IPS-18a (cell line): ENCODE measurements at regions not wholly inside any gene's neighbourhood (a gene's known extent, or its start where the extent isn't known, plus 50 kb on each side); places are given as distances from the start of the nearest gene placed in this dataset.

Experiments
- H3K27ac ChIP-seq: one replicate; pipeline ENCODE4 v1.5.1; 2013; ENCODE audit warnings: low read length
- H3K27me3 ChIP-seq: one replicate; pipeline ENCODE4 v1.6.1; 2013; ENCODE audit warnings: mild to moderate bottlenecking, low read length; ENCODE audit not compliant: control insufficient read depth, insufficient read depth
- H3K36me3 ChIP-seq: one replicate; pipeline ENCODE4 v1.6.1; 2013; ENCODE audit warnings: low read depth, low read length; ENCODE audit not compliant: control insufficient read depth
- H3K4me1 ChIP-seq: one replicate; pipeline ENCODE4 v1.6.1; 2013; ENCODE audit warnings: low read depth, low read length; ENCODE audit not compliant: control insufficient read depth
- H3K4me3 ChIP-seq: one replicate; pipeline ENCODE4 v1.5.1; 2013; ENCODE audit warnings: low read length
- H3K9ac ChIP-seq: one replicate; pipeline ENCODE4 v1.6.1; 2013; ENCODE audit warnings: mild to moderate bottlenecking, low read length, moderate library complexity
- H3K9me3 ChIP-seq: one replicate; pipeline ENCODE4 v1.6.1; 2013; ENCODE audit warnings: low read depth, low read length; ENCODE audit not compliant: control insufficient read depth

DNA sequence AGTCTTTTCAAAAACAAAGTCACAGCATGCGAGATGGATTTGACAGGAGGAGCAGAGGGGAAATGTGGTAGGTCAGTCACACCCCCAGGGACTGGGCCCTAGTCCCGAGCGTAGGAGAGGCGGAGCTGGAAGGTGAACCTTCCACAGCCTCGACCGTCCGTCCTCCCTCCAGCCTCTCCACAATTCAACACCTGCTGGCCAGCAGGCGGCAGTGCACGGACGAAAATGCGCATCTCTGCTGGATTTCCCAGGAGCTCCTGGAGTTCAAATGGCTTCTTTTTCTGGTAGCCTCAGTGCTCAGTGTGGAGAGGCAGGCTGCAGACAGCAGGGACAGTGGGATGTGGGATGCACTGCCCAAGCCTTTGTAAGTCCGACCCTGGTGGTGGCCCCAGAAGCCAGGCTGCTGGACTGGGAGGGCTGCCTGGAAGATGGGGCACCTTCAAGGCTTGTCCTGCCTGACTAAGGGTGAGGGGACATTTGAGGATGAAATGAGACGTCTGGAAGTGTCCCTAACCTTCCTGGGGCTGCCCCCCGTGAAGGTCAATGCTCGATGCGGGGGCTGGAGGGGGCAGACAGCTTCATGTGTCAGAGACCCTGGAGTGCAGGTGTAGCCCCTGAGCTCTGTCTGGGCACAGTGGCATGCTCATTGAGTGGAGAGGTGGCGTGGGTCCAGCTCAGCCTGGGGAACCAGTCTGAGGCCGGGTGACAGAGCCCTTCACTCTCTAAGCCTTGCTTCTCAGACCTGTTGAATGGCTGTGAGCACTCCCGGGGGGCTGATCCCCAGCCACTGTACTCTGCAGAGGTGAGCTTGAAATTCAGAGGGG is 189.5 kb downstream of the TFCP2L1 start:
- Histone ChIP-seq H3K9ac (no peak overlapping the region), H3K4me3 (no peak overlapping the region), H3K27ac (no peak overlapping the region), H3K4me1 (no peaks in the 10 kb centered on the region), H3K36me3 (no peaks in the 10 kb centered on the region), H3K27me3 (no peaks in the 10 kb centered on the region), H3K9me3 (no peaks in the 10 kb centered on the region)

DNA sequence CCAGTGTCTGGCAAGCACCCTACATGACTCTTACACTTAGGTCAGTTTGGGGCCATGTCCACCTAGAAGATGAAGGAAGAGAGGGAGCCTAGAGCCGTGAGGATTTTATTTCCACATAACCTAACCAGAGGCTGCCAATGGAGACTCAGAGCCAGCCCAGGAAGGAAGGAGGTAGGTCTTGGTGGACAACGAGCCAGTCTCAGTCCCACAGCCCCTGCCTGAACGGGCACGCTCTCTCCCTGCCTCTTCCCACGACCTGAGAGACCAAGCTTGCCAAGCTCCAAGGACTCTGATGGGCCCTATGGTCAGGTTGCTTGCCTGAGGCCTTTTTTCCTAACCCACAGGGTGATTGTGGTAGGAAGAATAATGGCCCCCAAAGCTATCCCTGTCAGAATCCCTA is 188.4 kb downstream of the TFCP2L1 start:
- H3K9ac ChIP-seq, result no peak overlapping the region
- H3K27ac ChIP-seq, result no peak overlapping the region
- no peaks in the 10 kb centered on the region for H3K9me3 ChIP-seq
- H3K27me3 ChIP-seq, result no peaks in the 10 kb centered on the region
- H3K36me3 ChIP-seq, result no peaks in the 10 kb centered on the region
- no peaks in the 10 kb centered on the region for H3K4me1 ChIP-seq
- H3K4me3 ChIP-seq, result no peak overlapping the region

DNA sequence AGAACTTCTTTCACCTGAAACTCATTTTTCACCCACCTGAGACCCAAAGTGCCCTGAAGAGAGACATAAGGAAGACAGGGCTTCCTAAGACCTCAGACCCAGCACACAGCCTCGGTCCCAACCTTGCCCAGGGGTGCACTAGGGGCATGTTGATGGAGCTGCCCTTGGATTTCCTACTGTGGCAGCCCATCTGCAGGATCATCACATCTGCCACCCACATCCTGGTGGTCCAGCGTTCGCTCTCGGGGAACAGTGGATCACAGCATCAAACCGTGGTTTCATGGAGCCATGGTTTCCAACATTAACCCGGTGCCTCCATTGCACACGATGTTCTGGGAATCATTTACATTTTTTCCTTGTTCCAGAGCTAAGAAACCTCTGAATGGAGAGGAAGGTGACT is 186.4 kb downstream of the TFCP2L1 start:
- Histone ChIP-seq H3K36me3 (no peaks in the 10 kb centered on the region), H3K27ac (no peak overlapping the region), H3K9me3 (no peaks in the 10 kb centered on the region), H3K9ac (no peak overlapping the region), H3K4me3 (no peak overlapping the region), H3K27me3 (no peaks in the 10 kb centered on the region), H3K4me1 (no peaks in the 10 kb centered on the region)

DNA sequence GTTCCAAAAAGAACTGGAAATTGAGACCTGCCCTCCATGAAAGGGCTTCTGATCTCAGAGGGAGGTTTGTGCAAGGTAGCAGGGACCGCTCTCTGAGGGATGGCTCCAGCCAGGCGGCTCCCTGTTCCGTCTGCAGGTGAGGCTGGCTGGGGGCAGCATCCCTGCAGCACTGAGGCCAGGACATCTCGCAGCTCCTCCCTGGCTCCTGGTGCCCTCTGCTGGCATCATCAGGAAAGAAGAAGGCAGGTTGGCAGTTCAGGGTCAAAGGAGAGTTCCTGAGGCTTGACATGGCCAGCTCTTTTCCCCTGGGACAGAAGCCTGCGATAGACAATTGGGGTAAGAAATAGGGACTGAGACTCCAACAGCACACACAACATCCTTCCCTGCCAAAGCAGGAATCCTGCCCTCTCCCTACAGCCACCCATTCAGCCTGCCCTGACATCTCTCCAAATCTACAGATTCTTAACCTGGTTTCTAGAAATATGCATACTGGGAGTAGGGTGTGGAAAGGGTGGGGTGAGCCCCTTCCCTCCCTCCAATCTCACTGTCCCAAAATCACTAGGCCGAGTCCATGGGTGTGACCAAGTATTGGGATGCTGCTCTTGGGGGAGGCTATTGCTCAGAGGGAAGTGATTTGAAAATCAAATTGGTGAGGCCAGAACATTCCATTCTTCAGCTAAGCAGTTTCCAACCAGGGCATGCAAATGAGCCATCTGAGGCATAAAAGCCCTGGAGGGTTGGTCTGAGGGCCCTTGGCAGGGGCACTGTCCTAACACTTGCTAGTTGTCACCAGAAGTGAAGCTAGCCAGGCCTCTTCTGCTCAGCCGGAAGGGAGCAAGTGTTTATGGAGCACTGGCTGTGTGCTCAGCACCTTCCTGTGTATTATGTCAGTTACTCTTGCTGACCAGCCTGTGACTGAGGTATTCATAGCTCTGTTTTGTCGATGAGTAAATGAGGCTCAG is 185.4 kb downstream of the TFCP2L1 start:
- no peaks in the 10 kb centered on the region for H3K9me3 ChIP-seq
- H3K27me3 ChIP-seq, result no peaks in the 10 kb centered on the region
- H3K27ac ChIP-seq, result no peak overlapping the region
- H3K9ac ChIP-seq, result no peak overlapping the region
- H3K36me3 ChIP-seq, result no peaks in the 10 kb centered on the region
- no peak overlapping the region for H3K4me3 ChIP-seq
- no peaks in the 10 kb centered on the region for H3K4me1 ChIP-seq

DNA sequence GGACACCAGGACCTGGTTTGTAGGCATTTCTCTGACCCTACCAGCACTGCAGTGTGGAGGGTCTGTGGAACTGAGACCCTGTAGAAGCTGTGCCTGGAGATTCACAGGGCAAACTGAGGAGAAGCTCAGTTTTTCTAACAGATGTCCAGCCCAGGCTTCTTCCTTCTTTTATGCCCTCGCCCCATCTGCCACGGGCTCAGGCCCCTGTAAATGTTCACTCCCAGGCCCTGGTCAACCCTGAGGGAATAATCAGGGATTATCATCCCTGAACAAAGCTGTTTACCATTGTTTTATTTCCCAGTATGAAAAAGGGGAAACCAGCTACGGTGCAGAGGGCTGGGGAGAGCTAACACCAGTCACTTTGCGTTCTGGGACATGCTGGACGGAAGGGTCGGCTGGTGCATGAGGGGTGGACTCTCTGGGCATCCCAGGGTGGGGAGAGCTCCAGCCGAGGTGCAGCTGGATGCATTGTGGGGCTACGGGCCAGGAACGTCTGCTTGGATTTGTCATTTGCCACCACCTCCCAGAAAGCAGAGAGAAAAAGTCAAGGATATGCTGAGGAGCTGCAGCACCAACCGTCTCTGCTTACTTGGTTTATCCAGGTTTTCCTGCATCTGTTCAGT is 183.8 kb downstream of the TFCP2L1 start:
- Histone ChIP-seq H3K4me3 (no peak overlapping the region), H3K27ac (no peak overlapping the region)

DNA sequence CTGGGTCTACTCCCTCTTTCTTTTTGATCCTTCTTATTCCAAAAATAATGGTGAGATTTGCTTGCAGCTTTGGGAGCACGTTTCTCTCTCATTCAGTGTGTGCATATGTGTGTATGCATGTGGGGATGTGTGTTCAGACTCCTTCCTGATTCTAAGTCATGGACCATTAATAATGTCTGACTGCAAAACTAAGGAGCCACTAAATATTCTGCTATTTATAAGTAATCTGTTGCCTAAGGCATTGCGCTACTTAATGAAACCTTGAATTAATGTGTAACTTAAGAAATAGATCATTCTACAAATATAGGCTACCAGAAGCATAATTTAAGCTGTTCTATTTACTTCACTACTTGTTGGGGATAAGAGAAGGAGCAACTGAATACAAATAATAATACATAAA is 182.1 kb downstream of the TFCP2L1 start:
- Histone ChIP-seq H3K36me3 (no peaks in the 10 kb centered on the region), H3K9ac (no peak overlapping the region), H3K27ac (no peak overlapping the region), H3K9me3 (no peaks in the 10 kb centered on the region), H3K4me3 (no peak overlapping the region), H3K4me1 (no peaks in the 10 kb centered on the region), H3K27me3 (no peaks in the 10 kb centered on the region)

More for the DNA sequence above, 183.8 kb downstream of the TFCP2L1 start:
- H3K9ac ChIP-seq, result no peak overlapping the region
- H3K9me3 ChIP-seq, result no peaks in the 10 kb centered on the region
- H3K36me3 ChIP-seq, result no peaks in the 10 kb centered on the region
- H3K4me1 ChIP-seq, result no peaks in the 10 kb centered on the region
- no peaks in the 10 kb centered on the region for H3K27me3 ChIP-seq

DNA sequence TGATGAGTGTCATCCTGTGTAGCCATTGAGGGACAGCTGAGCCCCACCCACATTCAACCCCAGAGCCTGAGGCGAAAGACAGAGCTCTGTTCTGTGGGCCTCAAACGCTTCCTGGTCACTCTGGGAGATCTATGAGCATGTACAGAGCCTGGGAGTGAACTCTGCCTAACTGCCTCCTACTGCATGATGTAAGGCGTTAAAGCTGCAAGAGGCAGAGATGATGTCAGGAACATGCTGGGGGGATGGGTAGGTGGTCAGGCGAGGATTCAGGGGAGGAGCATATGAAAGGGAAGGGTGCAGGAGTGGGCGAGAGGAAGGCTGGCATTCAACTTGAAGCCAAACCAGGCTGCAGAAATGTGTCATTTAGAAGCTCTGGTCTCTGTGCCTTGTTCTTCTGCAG is 181.0 kb downstream of the TFCP2L1 start:
- H3K27ac ChIP-seq, result no peak overlapping the region
- H3K4me3 ChIP-seq, result no peak overlapping the region
- H3K9ac ChIP-seq, result no peak overlapping the region
- no peaks in the 10 kb centered on the region for H3K36me3 ChIP-seq
- H3K9me3 ChIP-seq, result no peaks in the 10 kb centered on the region
- no peaks in the 10 kb centered on the region for H3K4me1 ChIP-seq
- no peaks in the 10 kb centered on the region for H3K27me3 ChIP-seq

DNA sequence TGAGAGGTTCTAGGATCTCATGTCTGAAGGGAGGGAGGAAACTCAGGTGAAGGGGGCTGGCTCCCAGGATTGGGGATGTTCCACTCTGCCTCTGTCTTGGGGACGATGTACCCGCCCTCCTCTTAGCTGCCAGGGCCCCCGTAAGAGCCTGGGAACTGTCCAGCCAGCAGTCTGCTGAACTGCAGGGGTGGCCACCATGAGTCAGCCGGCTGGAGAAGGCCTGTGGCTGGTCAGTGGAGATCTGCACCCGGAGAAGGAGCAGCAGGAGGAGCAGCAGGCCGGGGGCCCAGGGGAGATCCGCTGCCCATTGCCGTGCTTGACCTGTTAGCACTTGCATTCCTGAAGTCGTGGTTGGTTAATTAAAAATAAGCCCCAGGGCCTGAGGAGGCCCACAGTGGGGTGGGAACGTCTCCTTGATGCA is 180.3 kb downstream of the TFCP2L1 start:
- H3K4me1 ChIP-seq, result no peaks in the 10 kb centered on the region
- no peaks in the 10 kb centered on the region for H3K27me3 ChIP-seq
- H3K9ac ChIP-seq, result no peak overlapping the region
- no peaks in the 10 kb centered on the region for H3K9me3 ChIP-seq
- no peak overlapping the region for H3K27ac ChIP-seq
- H3K4me3 ChIP-seq, result no peak overlapping the region
- H3K36me3 ChIP-seq, result no peaks in the 10 kb centered on the region

DNA sequence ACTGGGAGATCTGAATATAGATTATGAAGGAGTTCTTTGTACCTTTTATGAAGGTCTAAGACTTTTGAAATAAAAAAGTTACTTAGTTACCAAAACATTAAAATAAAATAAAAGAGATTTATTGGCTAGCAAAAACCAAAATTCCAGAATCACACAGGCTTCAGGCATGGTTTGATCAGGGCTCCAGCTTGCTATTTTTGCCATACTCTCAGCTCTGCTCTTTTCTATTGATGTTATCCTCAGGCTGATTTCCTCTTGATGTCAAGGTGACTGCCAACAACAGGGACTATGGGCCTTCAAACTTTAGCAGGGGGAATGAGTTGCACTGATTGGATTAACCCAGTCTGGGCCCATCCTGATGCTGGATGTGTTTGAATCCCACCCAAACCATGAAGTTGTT is 174.1 kb downstream of the TFCP2L1 start:
- Histone ChIP-seq H3K9ac (no peak overlapping the region), H3K4me1 (no peaks in the 10 kb centered on the region), H3K9me3 (no peaks in the 10 kb centered on the region), H3K36me3 (no peaks in the 10 kb centered on the region), H3K27me3 (no peaks in the 10 kb centered on the region), H3K27ac (no peak overlapping the region), H3K4me3 (no peak overlapping the region)

DNA sequence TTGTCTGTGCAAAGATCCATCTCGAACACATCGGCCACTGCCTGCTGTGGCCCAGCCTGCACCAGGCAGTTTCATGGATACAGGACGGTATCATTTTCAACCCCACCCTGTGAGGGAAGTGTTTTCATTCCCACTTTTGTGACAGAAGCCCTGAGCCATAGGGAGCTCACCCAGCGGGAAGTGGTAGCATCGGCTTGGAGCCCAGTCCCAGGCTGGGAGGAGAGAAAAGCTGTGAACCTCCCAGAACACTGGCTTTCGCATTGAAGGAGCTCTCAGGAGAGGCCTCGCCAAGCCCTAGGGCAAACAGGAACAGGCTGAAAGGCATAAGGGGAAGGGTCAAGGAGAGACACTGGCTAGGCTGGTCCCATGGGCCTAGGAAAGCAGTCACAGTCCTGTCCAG is 166.1 kb downstream of the TFCP2L1 start:
- H3K27ac ChIP-seq, result no peak overlapping the region
- H3K27me3 ChIP-seq, result no peaks in the 10 kb centered on the region
- no peak overlapping the region for H3K9ac ChIP-seq
- no peaks in the 10 kb centered on the region for H3K4me1 ChIP-seq
- no peaks in the 10 kb centered on the region for H3K9me3 ChIP-seq
- no peak overlapping the region for H3K4me3 ChIP-seq
- no peaks in the 10 kb centered on the region for H3K36me3 ChIP-seq

DNA sequence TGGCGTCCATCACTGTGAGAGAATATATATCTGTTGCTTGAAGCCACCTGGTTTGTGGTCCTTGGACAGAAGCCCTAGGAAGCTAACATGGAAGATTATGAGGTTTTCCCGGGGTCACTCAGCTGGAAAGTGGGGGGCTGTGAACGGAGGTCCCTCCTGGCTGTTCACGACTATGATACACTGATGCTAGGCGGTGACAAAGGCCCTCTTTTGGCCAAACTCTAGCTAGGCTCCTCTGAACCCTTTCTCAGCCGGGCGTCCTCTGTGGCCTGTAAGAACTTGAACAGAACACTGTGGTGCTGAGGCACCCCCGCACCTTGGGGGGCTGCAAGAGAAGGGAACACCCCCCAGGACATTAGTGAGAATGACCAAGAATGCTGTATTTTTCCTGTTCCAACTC is 164.6 kb downstream of the TFCP2L1 start:
- Histone ChIP-seq H3K9me3 (no peaks in the 10 kb centered on the region), H3K9ac (no peak overlapping the region), H3K36me3 (no peaks in the 10 kb centered on the region), H3K27me3 (no peaks in the 10 kb centered on the region), H3K4me1 (no peaks in the 10 kb centered on the region), H3K27ac (no peak overlapping the region), H3K4me3 (no peak overlapping the region)
